SH-SY5Y (cell line): ENCODE measurements at regions not wholly inside any gene's neighbourhood (a gene's known extent, or its start where the extent isn't known, plus 50 kb on each side); places are given as distances from the start of the nearest gene placed in this dataset.

Source experiments
- GATA2 ChIP-seq: IDR thresholded peaks from 2 replicates; pipeline ENCODE4 v1.6.1; 2011; ENCODE audit warnings: mild to moderate bottlenecking, low read depth, low read length
- GATA3 ChIP-seq: IDR thresholded peaks from 2 replicates; pipeline ENCODE4 v1.6.1; 2011; ENCODE audit warnings: low read depth, mild to moderate bottlenecking, low read length, moderate library complexity

- TF ChIP-seq GATA2, result no peak
- TF ChIP-seq GATA3, result no peak
Measured at GRCh38 chr15:62564886-62565633, 400.0 kb upstream of the C2CD4B start.
